ENCODE measurements at regions not wholly inside any gene's neighbourhood (a gene's known extent, or its start where the extent isn't known, plus 50 kb on each side); places are given as distances from the start of the nearest gene placed in this dataset.

GRCh38 chr10:32171204-32171603 lies 115.0 kb upstream of the KIF5B start:
- DNase-seq (ENCODE audit: low read depth in 2 of 2), result no peak

- DNase-seq (ENCODE audit: low read depth in 2 of 2), result no peak
These were observed 113.3 kb upstream of the KIF5B start for GRCh38 chr10:32169556-32169955.

GRCh38 chr10:32167450-32167849 lies 111.2 kb upstream of the KIF5B start:
- no peak for DNase-seq (ENCODE audit: low read depth in 2 of 2)

GRCh38 chr10:32166365-32166764 lies 110.1 kb upstream of the KIF5B start:
- no peak for DNase-seq (ENCODE audit: low read depth in 2 of 2)

- no peak for DNase-seq (ENCODE audit: low read depth in 2 of 2)
These were observed 107.5 kb upstream of the KIF5B start for GRCh38 chr10:32163762-32164148.

GRCh38 chr10:32163071-32163761 lies 107.0 kb upstream of the KIF5B start:
- DNase-seq (ENCODE audit: low read depth in 2 of 2), result no peak

- DNase-seq (ENCODE audit: low read depth in 2 of 2), result no peak
These were observed 105.4 kb upstream of the KIF5B start for GRCh38 chr10:32161586-32161985.

GRCh38 chr10:32160864-32161263 lies 104.6 kb upstream of the KIF5B start:
- DNase-seq (ENCODE audit: low read depth in 2 of 2), result no peak

- DNase-seq (ENCODE audit: low read depth in 2 of 2), result no peak
These were observed 103.0 kb upstream of the KIF5B start for GRCh38 chr10:32159264-32159663.

GRCh38 chr10:32156031-32156495 lies 99.8 kb upstream of the KIF5B start:
- DNase-seq (ENCODE audit: low read depth in 2 of 2), result no peak

- DNase-seq (ENCODE audit: low read depth in 2 of 2), result no peak
These were observed 98.9 kb upstream of the KIF5B start for GRCh38 chr10:32155075-32155516.

- no peak for DNase-seq (ENCODE audit: low read depth in 2 of 2)
These were observed 97.7 kb upstream of the KIF5B start for GRCh38 chr10:32153931-32154330.

- no peak for DNase-seq (ENCODE audit: low read depth in 2 of 2)
These were observed 97.0 kb upstream of the KIF5B start for GRCh38 chr10:32153252-32153651.

GRCh38 chr10:32151871-32152270 lies 95.6 kb upstream of the KIF5B start:
- no peak for DNase-seq (ENCODE audit: low read depth in 2 of 2)

GRCh38 chr10:32150532-32151101 lies 94.4 kb upstream of the KIF5B start:
- no peak for DNase-seq (ENCODE audit: low read depth in 2 of 2)

- no peak for DNase-seq (ENCODE audit: low read depth in 2 of 2)
These were observed 93.2 kb upstream of the KIF5B start for GRCh38 chr10:32149252-32149955.

GRCh38 chr10:32148864-32149251 lies 92.6 kb upstream of the KIF5B start:
- no peak for DNase-seq (ENCODE audit: low read depth in 2 of 2)

- DNase-seq (ENCODE audit: low read depth in 2 of 2), result no peak
These were observed 91.5 kb upstream of the KIF5B start for GRCh38 chr10:32147730-32148129.

GRCh38 chr10:32146166-32146565 lies 89.9 kb upstream of the KIF5B start:
- no peak for DNase-seq (ENCODE audit: low read depth in 2 of 2)

- DNase-seq (ENCODE audit: low read depth in 2 of 2), result no peak
These were observed 88.8 kb upstream of the KIF5B start for GRCh38 chr10:32144817-32145688.

GRCh38 chr10:32143302-32143847 lies 87.2 kb upstream of the KIF5B start:
- DNase-seq (ENCODE audit: low read depth in 2 of 2), result no peak

GRCh38 chr10:32142646-32143045 lies 86.4 kb upstream of the KIF5B start:
- no peak for DNase-seq (ENCODE audit: low read depth in 2 of 2)

All from stimulated activated CD8-positive, alpha-beta memory T cell treated with anti-CD3 and anti-CD28 coated beads, Interleukin-7, amount 100 ng/mL, for 4 hours (primary cell).